GM23338 (cell line): ENCODE measurements at regions not wholly inside any gene's neighbourhood (a gene's known extent, or its start where the extent isn't known, plus 50 kb on each side); places are given as distances from the start of the nearest gene placed in this dataset.

Experiments
- ATAC-seq: fragments of 200-7000 bp; cut with Tn5 transposase; 3 replicates; pipeline ENCODE4 v1.9.1; 2020
- DNase-seq: peaks from one replicate; pipeline ENCODE4 v3.0.0-alpha.2; 2015; ENCODE audit warnings: low spot score
- H2AFZ ChIP-seq: fragments of 200-600 bp; sonication (generic); 2 replicates; pipeline ENCODE4 v1.8.0; 2016; ENCODE audit warnings: antibody characterized with exemption, mild to moderate bottlenecking, moderate library complexity
- H3F3A ChIP-seq: fragments of 200-600 bp; sonication (generic); replicated peaks from 2 replicates; pipeline ENCODE4 v1.8.0; 2017; ENCODE audit warnings: antibody characterized with exemption, mixed run types, low read depth
- H3K27ac ChIP-seq: fragments of 200-600 bp; sonication (generic); 2 replicates; pipeline ENCODE4 v1.6.1; 2016; ENCODE audit warnings: low read depth
- H3K27me3 ChIP-seq: fragments of 200-600 bp; sonication (generic); 2 replicates; pipeline ENCODE4 v1.8.0; 2016; ENCODE audit warnings: mild to moderate bottlenecking, mixed run types, moderate library complexity; ENCODE audit not compliant: insufficient read depth
- H3K36me3 ChIP-seq: fragments of 200-600 bp; sonication (generic); 2 replicates; pipeline ENCODE4 v1.8.0; 2016; ENCODE audit warnings: mild to moderate bottlenecking; ENCODE audit not compliant: insufficient read depth
- H3K4me1 ChIP-seq: fragments of 200-600 bp; sonication (generic); 2 replicates; pipeline ENCODE4 v1.8.0; 2016; ENCODE audit warnings: mild to moderate bottlenecking, moderate library complexity; ENCODE audit not compliant: insufficient read depth
- H3K4me2 ChIP-seq: fragments of 200-600 bp; sonication (generic); 2 replicates; pipeline ENCODE4 v1.7.1; 2017; ENCODE audit warnings: mixed run types
- H3K4me3 ChIP-seq: fragments of 200-600 bp; sonication (generic); 2 replicates; pipeline ENCODE4 v1.6.1; 2016; ENCODE audit warnings: mixed run types
- H3K79me2 ChIP-seq: fragments of 200-600 bp; sonication (generic); replicated peaks from 2 replicates; pipeline ENCODE4 v1.8.0; 2017; ENCODE audit warnings: mild to moderate bottlenecking; ENCODE audit not compliant: insufficient read depth
- H3K9me2 ChIP-seq: fragments of 200-600 bp; sonication (generic); 2 replicates; pipeline ENCODE4 v1.8.0; 2017; ENCODE audit not compliant: insufficient read depth
- H4K20me1 ChIP-seq: fragments of 200-600 bp; sonication (generic); replicated peaks from 2 replicates; pipeline ENCODE4 v1.8.0; 2017; ENCODE audit warnings: mild to moderate bottlenecking; ENCODE audit not compliant: insufficient read depth
- H3K27ac Mint-ChIP-seq: 2 replicates; pipeline ENCODE4 v1.8.0; 2020; ENCODE audit warnings: inconsistent platforms, mild to moderate bottlenecking, moderate library complexity, mixed read lengths
- H3K27me3 Mint-ChIP-seq: 3 replicates; pipeline ENCODE4 v1.8.0; 2022; ENCODE audit warnings: low read depth, mild to moderate bottlenecking, moderate library complexity, mixed read lengths, inconsistent platforms; ENCODE audit not compliant: insufficient read depth, poor library complexity
- H3K36me3 Mint-ChIP-seq: 3 replicates; pipeline ENCODE4 v1.8.0; 2021; ENCODE audit warnings: low read depth, mild to moderate bottlenecking, inconsistent platforms, moderate library complexity, mixed read lengths
- H3K4me1 Mint-ChIP-seq: 3 replicates; pipeline ENCODE4 v1.8.0; 2020; ENCODE audit warnings: mild to moderate bottlenecking, inconsistent platforms, mixed read lengths
- H3K4me3 Mint-ChIP-seq: 3 replicates; pipeline ENCODE4 v1.8.0; 2021; ENCODE audit warnings: moderate library complexity, mild to moderate bottlenecking, inconsistent platforms, mixed read lengths
- H3K9me3 Mint-ChIP-seq: 3 replicates; pipeline ENCODE4 v1.8.0; 2020; ENCODE audit warnings: moderate library complexity, mild to moderate bottlenecking, inconsistent platforms, mixed read lengths
- CREB1 ChIP-seq: fragments of 250-450 bp; sonication (Bioruptor Pico); IDR thresholded peaks from 2 replicates; pipeline ENCODE4 v1.5.0; 2020; ENCODE audit warnings: low read depth, mild to moderate bottlenecking, moderate library complexity
- EZH2 ChIP-seq: fragments of 200-600 bp; sonication (generic); IDR thresholded peaks from one replicate; pipeline ENCODE4 v1.8.0; 2017; ENCODE audit warnings: antibody characterized with exemption, mild to moderate bottlenecking, low read depth; ENCODE audit not compliant: unreplicated experiment
- EZH2phosphoT487 ChIP-seq: fragments of 200-600 bp; sonication (generic); IDR thresholded peaks from one replicate; pipeline ENCODE4 v1.8.1; 2018; ENCODE audit warnings: antibody characterized with exemption; ENCODE audit not compliant: unreplicated experiment
- JUNB ChIP-seq: IDR thresholded peaks from one replicate; pipeline ENCODE4 v1.6.1; 2016; ENCODE audit warnings: antibody characterized with exemption; ENCODE audit not compliant: unreplicated experiment
- NANOG ChIP-seq: IDR thresholded peaks from 2 replicates; pipeline ENCODE4 v1.6.1; 2016; ENCODE audit warnings: antibody characterized with exemption, borderline replicate concordance
- POLR2AphosphoS5 ChIP-seq: IDR thresholded peaks from 2 replicates; pipeline ENCODE4 v1.6.1; 2016; ENCODE audit warnings: antibody characterized with exemption, low read depth
- STAT1 ChIP-seq: IDR thresholded peaks from one replicate; pipeline ENCODE4 v1.6.1; 2016; ENCODE audit warnings: antibody characterized with exemption; ENCODE audit not compliant: unreplicated experiment
- ZNF114 ChIP-seq: fragments of 250-450 bp; sonication (Bioruptor Pico); IDR thresholded peaks from 2 replicates; pipeline ENCODE4 v1.5.0; 2020; ENCODE audit warnings: mild to moderate bottlenecking, moderate library complexity
- ZNF331 ChIP-seq: fragments of 250-450 bp; sonication (Bioruptor Pico); IDR thresholded peaks from 2 replicates; pipeline ENCODE4 v1.5.0; 2020; ENCODE audit warnings: low read depth, mild to moderate bottlenecking, moderate library complexity
- ZNF462 ChIP-seq: fragments of 250-450 bp; sonication (Bioruptor Pico); IDR thresholded peaks from 2 replicates; pipeline ENCODE4 v1.5.0; 2020; ENCODE audit warnings: mild to moderate bottlenecking, moderate library complexity
- TF ChIP-seq, protein P1 (sequence below): IDR thresholded peaks from 2 replicates; pipeline ENCODE4 v1.6.1; 2016; ENCODE audit warnings: antibody characterized with exemption
- TF ChIP-seq, protein P2 (sequence below): IDR thresholded peaks from one replicate; pipeline ENCODE4 v1.6.1; 2018; ENCODE audit warnings: antibody characterized with exemption; ENCODE audit not compliant: unreplicated experiment
- TF ChIP-seq, protein P3 (sequence below), 2 experiments: fragments of 200-600 bp in 1 of 2; sonication (generic) in 1 of 2; conservative IDR thresholded peaks; 2 replicates each; pipeline versions ENCODE4 v1.5.1 to v1.6.1; 2016 to 2017; ENCODE audit warnings: antibody characterized with exemption in 2 of 2, low read depth in 2 of 2, mild to moderate bottlenecking in 2 of 2, moderate library complexity in 1 of 2

- no peak overlapping the region for H3K4me3 ChIP-seq
- H3K4me1 ChIP-seq = peaks cover 26% of the 10 kb centered on the region
- H4K20me1 ChIP-seq = no peaks in the 10 kb centered on the region
- no peak for TF ChIP-seq STAT1
- TF ChIP-seq ZNF462 (CRISPR knock-in tag) = no peak
- TF ChIP-seq ZNF331 = no peak
- TF ChIP-seq, protein P1, sequence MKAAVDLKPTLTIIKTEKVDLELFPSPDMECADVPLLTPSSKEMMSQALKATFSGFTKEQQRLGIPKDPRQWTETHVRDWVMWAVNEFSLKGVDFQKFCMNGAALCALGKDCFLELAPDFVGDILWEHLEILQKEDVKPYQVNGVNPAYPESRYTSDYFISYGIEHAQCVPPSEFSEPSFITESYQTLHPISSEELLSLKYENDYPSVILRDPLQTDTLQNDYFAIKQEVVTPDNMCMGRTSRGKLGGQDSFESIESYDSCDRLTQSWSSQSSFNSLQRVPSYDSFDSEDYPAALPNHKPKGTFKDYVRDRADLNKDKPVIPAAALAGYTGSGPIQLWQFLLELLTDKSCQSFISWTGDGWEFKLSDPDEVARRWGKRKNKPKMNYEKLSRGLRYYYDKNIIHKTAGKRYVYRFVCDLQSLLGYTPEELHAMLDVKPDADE = no peak
- TF ChIP-seq NANOG = no peak
- no peak for TF ChIP-seq JUNB
- TF ChIP-seq, protein P2, sequence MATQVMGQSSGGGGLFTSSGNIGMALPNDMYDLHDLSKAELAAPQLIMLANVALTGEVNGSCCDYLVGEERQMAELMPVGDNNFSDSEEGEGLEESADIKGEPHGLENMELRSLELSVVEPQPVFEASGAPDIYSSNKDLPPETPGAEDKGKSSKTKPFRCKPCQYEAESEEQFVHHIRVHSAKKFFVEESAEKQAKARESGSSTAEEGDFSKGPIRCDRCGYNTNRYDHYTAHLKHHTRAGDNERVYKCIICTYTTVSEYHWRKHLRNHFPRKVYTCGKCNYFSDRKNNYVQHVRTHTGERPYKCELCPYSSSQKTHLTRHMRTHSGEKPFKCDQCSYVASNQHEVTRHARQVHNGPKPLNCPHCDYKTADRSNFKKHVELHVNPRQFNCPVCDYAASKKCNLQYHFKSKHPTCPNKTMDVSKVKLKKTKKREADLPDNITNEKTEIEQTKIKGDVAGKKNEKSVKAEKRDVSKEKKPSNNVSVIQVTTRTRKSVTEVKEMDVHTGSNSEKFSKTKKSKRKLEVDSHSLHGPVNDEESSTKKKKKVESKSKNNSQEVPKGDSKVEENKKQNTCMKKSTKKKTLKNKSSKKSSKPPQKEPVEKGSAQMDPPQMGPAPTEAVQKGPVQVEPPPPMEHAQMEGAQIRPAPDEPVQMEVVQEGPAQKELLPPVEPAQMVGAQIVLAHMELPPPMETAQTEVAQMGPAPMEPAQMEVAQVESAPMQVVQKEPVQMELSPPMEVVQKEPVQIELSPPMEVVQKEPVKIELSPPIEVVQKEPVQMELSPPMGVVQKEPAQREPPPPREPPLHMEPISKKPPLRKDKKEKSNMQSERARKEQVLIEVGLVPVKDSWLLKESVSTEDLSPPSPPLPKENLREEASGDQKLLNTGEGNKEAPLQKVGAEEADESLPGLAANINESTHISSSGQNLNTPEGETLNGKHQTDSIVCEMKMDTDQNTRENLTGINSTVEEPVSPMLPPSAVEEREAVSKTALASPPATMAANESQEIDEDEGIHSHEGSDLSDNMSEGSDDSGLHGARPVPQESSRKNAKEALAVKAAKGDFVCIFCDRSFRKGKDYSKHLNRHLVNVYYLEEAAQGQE = no peak
- TF ChIP-seq EZH2 = no peak
- TF ChIP-seq POLR2AphosphoS5 = no peak
- TF ChIP-seq ZNF114 (CRISPR knock-in tag) = no peak
- TF ChIP-seq CREB1 (CRISPR knock-in tag) = no peak
- TF ChIP-seq, protein P3, sequence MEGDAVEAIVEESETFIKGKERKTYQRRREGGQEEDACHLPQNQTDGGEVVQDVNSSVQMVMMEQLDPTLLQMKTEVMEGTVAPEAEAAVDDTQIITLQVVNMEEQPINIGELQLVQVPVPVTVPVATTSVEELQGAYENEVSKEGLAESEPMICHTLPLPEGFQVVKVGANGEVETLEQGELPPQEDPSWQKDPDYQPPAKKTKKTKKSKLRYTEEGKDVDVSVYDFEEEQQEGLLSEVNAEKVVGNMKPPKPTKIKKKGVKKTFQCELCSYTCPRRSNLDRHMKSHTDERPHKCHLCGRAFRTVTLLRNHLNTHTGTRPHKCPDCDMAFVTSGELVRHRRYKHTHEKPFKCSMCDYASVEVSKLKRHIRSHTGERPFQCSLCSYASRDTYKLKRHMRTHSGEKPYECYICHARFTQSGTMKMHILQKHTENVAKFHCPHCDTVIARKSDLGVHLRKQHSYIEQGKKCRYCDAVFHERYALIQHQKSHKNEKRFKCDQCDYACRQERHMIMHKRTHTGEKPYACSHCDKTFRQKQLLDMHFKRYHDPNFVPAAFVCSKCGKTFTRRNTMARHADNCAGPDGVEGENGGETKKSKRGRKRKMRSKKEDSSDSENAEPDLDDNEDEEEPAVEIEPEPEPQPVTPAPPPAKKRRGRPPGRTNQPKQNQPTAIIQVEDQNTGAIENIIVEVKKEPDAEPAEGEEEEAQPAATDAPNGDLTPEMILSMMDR (conservative IDR thresholded peaks at IDR 0.05; ENCODE audit: low read depth in 2 of 2) = no peak
- no peak for TF ChIP-seq EZH2phosphoT487
- H3K9me3 Mint-ChIP-seq = peaks cover 6% of the 10 kb centered on the region
- peak overlapping the region; percentile 16; the same call in 1 of the 2 replicates for H3K4me2 ChIP-seq
- H3K79me2 ChIP-seq = no peaks in the 10 kb centered on the region
- H3K27me3 ChIP-seq = no peaks in the 10 kb centered on the region
- peaks cover 5% of the 10 kb centered on the region; the same call in 1 of the 2 replicates for H3K9me2 ChIP-seq
- no peak for DNase-seq
- no peak for ATAC-seq
- no peak overlapping the region for H2AFZ ChIP-seq
- no peaks in the 10 kb centered on the region for H3F3A ChIP-seq
- no peak overlapping the region for H3K4me3 Mint-ChIP-seq
- no peaks in the 10 kb centered on the region for H3K36me3 ChIP-seq
- peaks cover 37% of the 10 kb centered on the region for H3K4me1 Mint-ChIP-seq
- H3K27ac ChIP-seq = no peak overlapping the region
- H3K27ac Mint-ChIP-seq = no peak overlapping the region
- no peaks in the 10 kb centered on the region for H3K27me3 Mint-ChIP-seq
- H3K36me3 Mint-ChIP-seq = peaks cover 9% of the 10 kb centered on the region; the same call in 2 of the 3 replicates
Measured at GRCh38 chr4:123783151-123783790, 386.7 kb downstream of the SPRY1 start.
